ENCODE measurements at regions not wholly inside any gene's neighbourhood (a gene's known extent, or its start where the extent isn't known, plus 50 kb on each side); places are given as distances from the start of the nearest gene placed in this dataset.

DNA sequence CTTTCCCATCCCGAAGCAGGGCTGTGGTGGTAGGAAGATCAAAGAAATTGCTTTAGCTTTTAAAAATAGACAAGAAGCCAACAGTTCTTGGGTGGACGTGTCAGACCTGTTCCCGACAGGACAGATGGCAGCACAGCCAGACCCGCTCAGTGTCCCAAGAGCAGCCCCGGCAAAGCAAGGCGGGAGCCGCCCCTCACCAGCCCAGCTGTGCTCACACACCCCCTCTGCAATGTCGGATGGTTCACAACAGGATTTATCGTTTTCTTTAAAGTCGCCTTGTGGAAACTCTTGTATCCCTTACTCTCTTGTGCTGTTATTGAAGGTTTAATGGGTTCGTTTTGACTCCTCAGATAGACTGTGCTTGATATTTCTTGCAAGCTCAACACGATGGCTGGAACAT lies 302.4 kb downstream of the THBS2 start:
- POLR2A ChIA-PET: no interaction called here
- Histone ChIP-seq H3K4me2 (no peak overlapping the region), H3K9me2 (no peaks in the 10 kb centered on the region), H3F3A (replicated peaks; ENCODE audit: insufficient read depth) (no peaks in the 10 kb centered on the region), H3K79me2 (ENCODE audit: insufficient read depth) (no peaks in the 10 kb centered on the region), H3K9ac (no peak overlapping the region), H3K4me1 (ENCODE audit: control insufficient read depth in 1 of 2, insufficient read depth in 2 of 2, low read depth in 1 of 2, low read length in 1 of 2) (no peaks in the 10 kb centered on the region), H3K27ac (ENCODE audit: low read depth in 2 of 2, low read length in 1 of 2) (no peak overlapping the region), H3K36me3 (replicated peaks in 1 of 2; ENCODE audit: control insufficient read depth in 1 of 2, insufficient read depth in 2 of 2, low read length in 1 of 2) (no peaks in the 10 kb centered on the region), H3K9me3 (no peaks in the 10 kb centered on the region), H3K4me3 (ENCODE audit: low read depth in 2 of 2, low read length in 1 of 2) (no peak overlapping the region), H2AFZ (ENCODE audit: low read depth) (no peak overlapping the region), H4K20me1 (ENCODE audit: insufficient read depth) (no peaks in the 10 kb centered on the region), H3K27me3 (ENCODE audit: insufficient read depth) (no peaks in the 10 kb centered on the region)
- CTCF ChIA-PET: no interaction called here
- DNase-seq: no peak
- no peak for TF ChIP-seq MEF2A (IDR thresholded peaks at IDR 0.05; ENCODE audit: borderline replicate concordance, low read depth)
- no peak for TF ChIP-seq ELF1 (IDR thresholded peaks at IDR 0.05)
- no peak for TF ChIP-seq TCF12 (IDR thresholded peaks at IDR 0.05)
- TF ChIP-seq JUND (IDR thresholded peaks at IDR 0.05): no peak
- no peak for TF ChIP-seq TEAD4 (IDR thresholded peaks at IDR 0.05; ENCODE audit: borderline replicate concordance, insufficient read depth)
- no peak for TF ChIP-seq CTCF (IDR thresholded peaks at IDR 0.05)
- TF ChIP-seq RFX5 (IDR thresholded peaks at IDR 0.05; ENCODE audit: low read length): no peak
- WGBS (ENCODE audit: low lambda C conversion rate): 75% methylated on average over 12 of the region's 12 CpGs

GRCh38 chr6:168950858-168951214 lies 302.8 kb downstream of the THBS2 start:
- H3K4me3 ChIP-seq (ENCODE audit: low read depth in 2 of 2, low read length in 1 of 2): no peak overlapping the region
- CTCF ChIA-PET: no interaction called here
- no peak for TF ChIP-seq IRF3 (IDR thresholded peaks at IDR 0.05; ENCODE audit: low read depth, low read length)

GRCh38 chr6:168949981-168950857 lies 303.4 kb downstream of the THBS2 start:
- ChIA-PET CTCF (no interaction called here), POLR2A (no interaction called here)
- H3K9me3 ChIP-seq: no peaks in the 10 kb centered on the region
- no peak overlapping the region for H3K27ac ChIP-seq (ENCODE audit: low read depth in 2 of 2, low read length in 1 of 2)
- H3K4me2 ChIP-seq: no peak overlapping the region
- no peaks in the 10 kb centered on the region for H3K36me3 ChIP-seq (replicated peaks in 1 of 2; ENCODE audit: control insufficient read depth in 1 of 2, insufficient read depth in 2 of 2, low read length in 1 of 2)
- H3K79me2 ChIP-seq (ENCODE audit: insufficient read depth): no peaks in the 10 kb centered on the region
- no peaks in the 10 kb centered on the region for H3F3A ChIP-seq (replicated peaks; ENCODE audit: insufficient read depth)
- H3K4me1 ChIP-seq (ENCODE audit: control insufficient read depth in 1 of 2, insufficient read depth in 2 of 2, low read depth in 1 of 2, low read length in 1 of 2): no peaks in the 10 kb centered on the region
- 61% methylated on average over 10 of the region's 10 CpGs for WGBS (ENCODE audit: low lambda C conversion rate)
- no peaks in the 10 kb centered on the region for H3K27me3 ChIP-seq (ENCODE audit: insufficient read depth)
- no peak for DNase-seq
- H3K9me2 ChIP-seq: no peaks in the 10 kb centered on the region
- H2AFZ ChIP-seq (ENCODE audit: low read depth): no peak overlapping the region
- no peak overlapping the region for H3K4me3 ChIP-seq (ENCODE audit: low read depth in 2 of 2, low read length in 1 of 2)
- no peak overlapping the region for H3K9ac ChIP-seq
- no peaks in the 10 kb centered on the region for H4K20me1 ChIP-seq (ENCODE audit: insufficient read depth)
- TF ChIP-seq GABPA (IDR thresholded peaks at IDR 0.05; ENCODE audit: low read depth): no peak
- no peak for TF ChIP-seq REST (IDR thresholded peaks at IDR 0.05; ENCODE audit: low read depth, low read length)
- no peak for TF ChIP-seq NFIC (IDR thresholded peaks at IDR 0.05; ENCODE audit: borderline replicate concordance)
- no peak for TF ChIP-seq RCOR1 (IDR thresholded peaks at IDR 0.05; ENCODE audit: low read length)
- TF ChIP-seq YY1 (IDR thresholded peaks at IDR 0.05; ENCODE audit: low read depth): no peak
- TF ChIP-seq MAX (IDR thresholded peaks at IDR 0.05; ENCODE audit: low read depth): no peak
- no peak for TF ChIP-seq SMC3 (IDR thresholded peaks at IDR 0.05; ENCODE audit: low read depth, low read length)
- no peak for TF ChIP-seq MEF2A (IDR thresholded peaks at IDR 0.05; ENCODE audit: borderline replicate concordance, low read depth)
- TF ChIP-seq ELF1 (IDR thresholded peaks at IDR 0.05): no peak
- TF ChIP-seq TCF12 (IDR thresholded peaks at IDR 0.05): no peak
- no peak for TF ChIP-seq RAD21 (IDR thresholded peaks at IDR 0.05; ENCODE audit: low read length)

More at GRCh38 chr6:168950858-168951214, 302.8 kb downstream of the THBS2 start:
- WGBS (ENCODE audit: low lambda C conversion rate): 82% methylated on average over 14 of the region's 14 CpGs
- Histone ChIP-seq H3K27me3 (ENCODE audit: insufficient read depth) (no peaks in the 10 kb centered on the region), H3K4me1 (ENCODE audit: control insufficient read depth in 1 of 2, insufficient read depth in 2 of 2, low read depth in 1 of 2, low read length in 1 of 2) (no peaks in the 10 kb centered on the region), H3F3A (replicated peaks; ENCODE audit: insufficient read depth) (no peaks in the 10 kb centered on the region), H3K9me2 (no peaks in the 10 kb centered on the region), H4K20me1 (ENCODE audit: insufficient read depth) (no peaks in the 10 kb centered on the region), H3K79me2 (ENCODE audit: insufficient read depth) (no peaks in the 10 kb centered on the region), H3K27ac (ENCODE audit: low read depth in 2 of 2, low read length in 1 of 2) (no peak overlapping the region), H3K9me3 (no peaks in the 10 kb centered on the region), H3K36me3 (replicated peaks in 1 of 2; ENCODE audit: control insufficient read depth in 1 of 2, insufficient read depth in 2 of 2, low read length in 1 of 2) (no peaks in the 10 kb centered on the region), H3K4me2 (no peak overlapping the region), H2AFZ (ENCODE audit: low read depth) (no peak overlapping the region), H3K9ac (no peak overlapping the region)
- DNase-seq: no peak
- POLR2A ChIA-PET: no interaction called here
